ENCODE measurements at regions not wholly inside any gene's neighbourhood (a gene's known extent, or its start where the extent isn't known, plus 50 kb on each side); places are given as distances from the start of the nearest gene placed in this dataset.

- no peak for TF ChIP-seq CTCF (IDR thresholded peaks at IDR 0.05; ENCODE audit: borderline replicate concordance, extremely low read depth, low read length, poor library complexity, severe bottlenecking)
- no peak for TF ChIP-seq EZH2 (IDR thresholded peaks at IDR 0.05; ENCODE audit: borderline replicate concordance, low read depth, low read length, severe bottlenecking)
- H3K4me1 ChIP-seq (ENCODE audit: insufficient read depth, low read length) = peaks cover 11% of the 10 kb centered on the region; the same call in 1 of the 2 replicates
- no peak overlapping the region for H3K4me2 ChIP-seq (ENCODE audit: insufficient read depth, low read length)
- H3K9me3 ChIP-seq (ENCODE audit: insufficient read depth, low read length, severe bottlenecking) = no peaks in the 10 kb centered on the region
- no peaks in the 10 kb centered on the region for H3K27me3 ChIP-seq (ENCODE audit: insufficient read depth, low read length, poor library complexity)
- no peak overlapping the region for H3K27ac ChIP-seq (ENCODE audit: low read length)
- H3K36me3 ChIP-seq (ENCODE audit: insufficient read depth, low read length) = peaks cover 18% of the 10 kb centered on the region
- H3K9ac ChIP-seq (ENCODE audit: low read depth, low read length) = no peak overlapping the region
- H4K20me1 ChIP-seq (ENCODE audit: insufficient read depth, low read length) = no peaks in the 10 kb centered on the region
- ATAC-seq (ENCODE audit: insufficient read depth, low read depth) (no peak), DNase-seq (no peak)
- no peaks in the 10 kb centered on the region for H3K79me2 ChIP-seq (ENCODE audit: insufficient read depth, low read length)
- no peak overlapping the region for H2AFZ ChIP-seq (ENCODE audit: low read depth, low read length)
- no peak overlapping the region for H3K4me3 ChIP-seq (ENCODE audit: low read depth in 1 of 2, low read length in 2 of 2)
Measured at GRCh38 chr14:53409289-53409688, 256.2 kb upstream of the DDHD1 start.

DNA sequence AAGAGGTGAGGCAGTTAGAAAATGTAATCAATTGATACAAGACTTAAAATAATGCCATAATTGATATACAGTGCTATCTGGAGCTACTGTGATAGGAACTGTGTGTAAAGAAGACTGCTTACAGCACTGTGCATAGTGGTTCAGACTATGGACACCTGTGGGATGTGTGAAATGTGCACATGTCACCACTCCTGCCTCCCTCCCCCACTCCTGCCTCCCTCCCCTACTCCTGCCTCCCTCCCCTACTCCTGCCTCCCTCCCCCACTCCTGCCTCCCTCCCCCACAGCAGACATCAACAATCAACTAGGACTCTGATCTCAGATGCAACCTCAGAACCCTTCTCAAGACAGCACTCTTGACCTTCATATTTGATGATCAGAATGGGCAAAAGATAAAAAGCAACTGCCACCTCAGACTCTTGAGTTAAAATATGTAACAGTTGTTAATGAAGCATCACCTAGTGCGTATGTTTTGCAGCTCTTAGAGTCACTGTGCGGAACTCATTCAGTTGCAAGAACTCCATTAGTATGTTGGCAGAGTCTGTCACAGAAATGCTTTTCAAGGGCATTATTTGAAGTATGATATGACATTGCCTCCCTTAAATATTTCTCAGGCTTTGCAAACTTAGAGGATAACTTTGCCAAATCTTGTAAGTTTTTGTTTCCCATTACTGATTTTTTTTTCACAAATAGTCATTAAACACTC, 255.2 kb upstream of the DDHD1 start:
- Histone ChIP-seq H2AFZ (ENCODE audit: low read depth, low read length) (no peak overlapping the region), H3K9ac (ENCODE audit: low read depth, low read length) (no peak overlapping the region), H3K36me3 (ENCODE audit: insufficient read depth, low read length) (peaks cover 18% of the 10 kb centered on the region), H3K27ac (ENCODE audit: low read length) (no peak overlapping the region), H3K9me3 (ENCODE audit: insufficient read depth, low read length, severe bottlenecking) (no peaks in the 10 kb centered on the region), H3K79me2 (ENCODE audit: insufficient read depth, low read length) (no peaks in the 10 kb centered on the region), H3K4me2 (ENCODE audit: insufficient read depth, low read length) (no peak overlapping the region), H3K4me1 (ENCODE audit: insufficient read depth, low read length) (peaks cover 11% of the 10 kb centered on the region; the same call in 1 of the 2 replicates), H4K20me1 (ENCODE audit: insufficient read depth, low read length) (no peaks in the 10 kb centered on the region), H3K27me3 (ENCODE audit: insufficient read depth, low read length, poor library complexity) (no peaks in the 10 kb centered on the region), H3K4me3 (ENCODE audit: low read depth in 1 of 2, low read length in 2 of 2) (no peak overlapping the region)
- peak; percentile 60 for ATAC-seq (ENCODE audit: insufficient read depth, low read depth)
- TF ChIP-seq CTCF (IDR thresholded peaks at IDR 0.05; ENCODE audit: borderline replicate concordance, extremely low read depth, low read length, poor library complexity, severe bottlenecking) (no peak), EZH2 (IDR thresholded peaks at IDR 0.05; ENCODE audit: borderline replicate concordance, low read depth, low read length, severe bottlenecking) (no peak)
- no peak for DNase-seq

- Histone ChIP-seq H4K20me1 (ENCODE audit: insufficient read depth, low read length) (no peaks in the 10 kb centered on the region), H3K27me3 (ENCODE audit: insufficient read depth, low read length, poor library complexity) (no peaks in the 10 kb centered on the region), H3K27ac (ENCODE audit: low read length) (no peak overlapping the region), H3K79me2 (ENCODE audit: insufficient read depth, low read length) (no peaks in the 10 kb centered on the region), H3K9me3 (ENCODE audit: insufficient read depth, low read length, severe bottlenecking) (no peaks in the 10 kb centered on the region), H3K4me3 (ENCODE audit: low read depth in 1 of 2, low read length in 2 of 2) (no peak overlapping the region), H3K9ac (ENCODE audit: low read depth, low read length) (no peak overlapping the region), H3K4me2 (ENCODE audit: insufficient read depth, low read length) (no peak overlapping the region), H3K4me1 (ENCODE audit: insufficient read depth, low read length) (peaks cover 11% of the 10 kb centered on the region; the same call in 1 of the 2 replicates), H3K36me3 (ENCODE audit: insufficient read depth, low read length) (peaks cover 18% of the 10 kb centered on the region), H2AFZ (ENCODE audit: low read depth, low read length) (no peak overlapping the region)
- DNase-seq (no peak), ATAC-seq (ENCODE audit: insufficient read depth, low read depth) (no peak)
- no peak for TF ChIP-seq CTCF (IDR thresholded peaks at IDR 0.05; ENCODE audit: borderline replicate concordance, extremely low read depth, low read length, poor library complexity, severe bottlenecking)
- no peak for TF ChIP-seq EZH2 (IDR thresholded peaks at IDR 0.05; ENCODE audit: borderline replicate concordance, low read depth, low read length, severe bottlenecking)
Measured at GRCh38 chr14:53406519-53406918, 253.4 kb upstream of the DDHD1 start.

Measured in DND-41 (cell line).